VCaP (cell line): ENCODE measurements at regions not wholly inside any gene's neighbourhood (a gene's known extent, or its start where the extent isn't known, plus 50 kb on each side); places are given as distances from the start of the nearest gene placed in this dataset.

Experiments used
- H3K27ac ChIP-seq: fragments of 450-650 bp; 2 replicates; pipeline ENCODE4 v1.5.1; 2017
- CTCF ChIP-seq: fragments of 450-650 bp; conservative IDR thresholded peaks from 2 replicates; pipeline ENCODE4 v1.5.1; 2017; ENCODE audit warnings: mild to moderate bottlenecking, moderate library complexity

DNA sequence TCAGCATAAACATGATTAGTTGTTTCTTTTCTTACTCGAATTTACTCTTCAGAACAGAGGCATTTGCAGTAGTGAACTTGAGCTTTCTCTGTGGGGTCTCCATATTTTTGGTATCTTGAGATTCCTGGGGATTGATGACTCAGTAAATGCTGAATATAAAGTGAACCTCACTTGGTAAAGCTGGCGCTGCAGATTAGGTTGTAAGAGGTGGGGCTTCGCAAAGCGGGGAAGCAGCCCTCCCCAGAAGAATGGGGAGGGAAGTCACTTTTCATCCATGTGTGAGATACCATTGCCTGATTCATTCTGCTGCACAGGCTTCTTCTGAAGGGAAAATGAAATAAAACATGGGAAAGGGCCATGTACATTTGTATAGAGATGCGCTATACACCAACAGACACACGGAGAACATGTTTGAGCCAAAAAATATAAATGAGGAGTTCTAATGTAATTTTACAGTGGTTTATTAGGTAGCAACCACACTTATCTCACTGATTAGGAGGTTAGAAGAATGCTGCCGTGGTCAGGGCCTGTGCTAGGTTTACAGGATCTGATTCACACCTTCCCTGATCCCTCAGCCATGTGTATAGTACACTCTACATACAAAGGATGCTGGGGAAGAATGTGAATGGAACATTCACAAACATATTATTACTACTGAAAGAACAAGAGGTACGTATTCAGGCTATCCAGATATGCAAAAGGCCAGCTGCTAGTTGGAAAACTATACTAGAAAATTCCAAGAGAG is 63.5 kb downstream of the DNTTIP2 start:
- TF ChIP-seq CTCF = no peak
- H3K27ac ChIP-seq = no peak overlapping the region

- no peak for TF ChIP-seq CTCF
- H3K27ac ChIP-seq = no peak overlapping the region
Measured at GRCh38 chr1:93814795-93815340, 64.1 kb downstream of the DNTTIP2 start.

DNA sequence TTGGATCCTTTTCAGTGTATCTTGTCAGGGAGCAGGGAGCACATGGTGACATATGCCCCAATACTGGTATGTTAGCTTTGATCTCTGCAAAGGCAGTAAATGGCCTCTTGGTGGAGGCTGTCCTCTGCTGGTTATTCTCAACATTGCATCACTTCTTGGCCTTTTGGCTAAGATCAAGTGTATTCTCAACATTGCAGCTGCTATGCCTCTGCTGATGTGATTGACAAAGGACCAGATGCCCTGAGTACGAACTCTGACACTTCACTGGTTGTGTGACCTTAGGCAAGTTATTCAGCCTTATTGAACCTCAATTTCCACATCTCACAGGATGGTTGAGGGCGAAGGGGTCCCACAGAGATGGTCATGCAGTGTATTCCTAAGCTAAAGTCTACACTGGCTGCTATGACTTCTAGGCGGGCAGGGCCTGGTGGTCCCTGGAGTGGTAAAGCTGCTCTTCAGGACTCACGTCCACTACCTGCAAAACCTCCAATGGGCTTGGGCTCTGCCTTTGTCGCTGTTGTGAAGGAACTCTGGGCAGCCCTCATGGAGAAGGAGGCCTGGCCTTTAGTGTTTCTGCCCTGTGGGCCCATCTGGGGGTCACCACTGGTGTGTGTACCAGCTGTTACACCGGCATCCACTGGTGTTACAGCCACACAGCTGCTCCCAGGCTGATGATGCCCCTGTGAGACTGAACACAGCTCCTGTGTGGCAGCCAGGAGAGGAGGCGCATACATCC is 64.8 kb downstream of the DNTTIP2 start:
- TF ChIP-seq CTCF = peak; percentile 99
- no peak overlapping the region; the same call in 1 of the 2 replicates for H3K27ac ChIP-seq

- no peak overlapping the region for H3K27ac ChIP-seq
Measured at GRCh38 chr1:93813076-93813475, 65.9 kb downstream of the DNTTIP2 start.

DNA sequence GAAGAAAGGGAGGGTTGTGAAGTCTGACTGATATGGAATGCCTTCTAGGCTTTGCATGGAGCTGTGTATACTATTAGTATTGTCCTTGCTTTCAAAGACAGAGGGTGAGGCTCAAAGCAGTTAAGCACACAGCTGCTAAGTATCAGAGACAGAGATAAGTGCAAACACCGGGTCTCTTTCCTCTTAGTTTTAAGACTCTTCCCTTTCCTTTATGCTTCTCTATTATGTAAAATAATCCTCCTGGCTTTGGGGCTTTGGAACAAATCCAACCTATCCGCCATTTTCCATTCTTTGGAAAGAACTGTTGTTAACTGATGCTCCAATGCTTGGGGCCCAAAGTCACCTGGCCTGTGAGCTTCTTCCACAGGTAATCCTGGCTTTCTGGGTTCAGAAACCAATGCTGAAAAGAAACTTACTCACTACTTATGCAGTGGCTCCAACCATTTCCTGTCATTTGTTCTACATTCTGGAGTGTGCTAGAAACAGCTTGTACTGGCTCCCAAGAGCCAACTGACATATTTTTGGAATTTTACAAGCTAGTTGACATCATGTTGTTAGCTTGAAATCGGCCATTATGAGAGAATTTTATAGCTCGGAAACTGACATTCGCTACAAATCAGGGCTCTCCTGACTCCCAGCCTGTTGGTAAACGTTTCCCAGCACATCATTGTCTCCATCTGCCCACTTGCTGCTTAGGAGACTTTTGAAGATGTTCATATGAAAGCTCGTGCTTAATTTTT is 67.5 kb downstream of the DNTTIP2 start:
- H3K27ac ChIP-seq = no peak overlapping the region

More at GRCh38 chr1:93813076-93813475, 65.9 kb downstream of the DNTTIP2 start:
- TF ChIP-seq CTCF = no peak

DNA sequence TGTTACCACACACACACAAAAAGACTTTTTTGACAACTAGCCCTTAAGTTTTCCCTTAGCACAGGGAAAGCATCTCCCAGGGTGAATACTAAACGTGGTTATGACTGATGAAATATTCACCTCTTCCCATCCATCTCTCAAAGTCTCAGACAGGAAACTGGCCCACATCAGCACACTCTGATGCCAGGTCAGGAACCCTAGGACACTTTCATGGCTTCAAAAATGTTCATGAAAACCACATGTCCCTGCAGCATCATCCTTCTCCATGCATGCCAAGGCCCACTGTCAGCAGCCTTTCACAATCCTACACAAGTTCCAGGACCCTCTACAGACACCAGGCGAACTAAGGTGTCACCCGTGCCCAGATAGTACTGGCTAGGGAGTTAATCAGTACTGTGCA is 68.7 kb downstream of the DNTTIP2 start:
- TF ChIP-seq CTCF = no peak
- no peak overlapping the region for H3K27ac ChIP-seq

More for the DNA sequence above, 67.5 kb downstream of the DNTTIP2 start:
- no peak for TF ChIP-seq CTCF

DNA sequence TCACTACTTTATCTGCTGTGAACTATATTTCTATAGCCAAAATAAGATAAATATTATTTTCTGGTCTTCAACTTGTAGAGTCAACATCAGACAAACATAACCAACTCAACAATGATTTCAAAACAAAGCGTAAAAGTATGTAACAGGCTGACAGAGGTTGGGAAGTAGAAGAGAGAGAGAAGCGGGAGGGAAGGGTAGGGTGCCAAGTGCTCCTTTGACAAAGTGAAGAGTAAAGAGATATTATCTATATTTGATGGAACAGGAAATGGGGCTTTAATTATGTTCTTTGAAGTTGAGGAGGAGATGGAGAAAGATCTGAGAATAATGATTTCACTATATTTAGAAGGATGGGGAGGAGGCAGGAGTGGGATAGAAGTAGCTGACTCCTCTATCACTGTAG is 70.1 kb downstream of the DNTTIP2 start:
- TF ChIP-seq CTCF = no peak
- no peak overlapping the region for H3K27ac ChIP-seq
